ENCODE measurements at regions not wholly inside any gene's neighbourhood (a gene's known extent, or its start where the extent isn't known, plus 50 kb on each side); places are given as distances from the start of the nearest gene placed in this dataset.

- TF ChIP-seq, protein P1, sequence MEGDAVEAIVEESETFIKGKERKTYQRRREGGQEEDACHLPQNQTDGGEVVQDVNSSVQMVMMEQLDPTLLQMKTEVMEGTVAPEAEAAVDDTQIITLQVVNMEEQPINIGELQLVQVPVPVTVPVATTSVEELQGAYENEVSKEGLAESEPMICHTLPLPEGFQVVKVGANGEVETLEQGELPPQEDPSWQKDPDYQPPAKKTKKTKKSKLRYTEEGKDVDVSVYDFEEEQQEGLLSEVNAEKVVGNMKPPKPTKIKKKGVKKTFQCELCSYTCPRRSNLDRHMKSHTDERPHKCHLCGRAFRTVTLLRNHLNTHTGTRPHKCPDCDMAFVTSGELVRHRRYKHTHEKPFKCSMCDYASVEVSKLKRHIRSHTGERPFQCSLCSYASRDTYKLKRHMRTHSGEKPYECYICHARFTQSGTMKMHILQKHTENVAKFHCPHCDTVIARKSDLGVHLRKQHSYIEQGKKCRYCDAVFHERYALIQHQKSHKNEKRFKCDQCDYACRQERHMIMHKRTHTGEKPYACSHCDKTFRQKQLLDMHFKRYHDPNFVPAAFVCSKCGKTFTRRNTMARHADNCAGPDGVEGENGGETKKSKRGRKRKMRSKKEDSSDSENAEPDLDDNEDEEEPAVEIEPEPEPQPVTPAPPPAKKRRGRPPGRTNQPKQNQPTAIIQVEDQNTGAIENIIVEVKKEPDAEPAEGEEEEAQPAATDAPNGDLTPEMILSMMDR (conservative IDR thresholded peaks at IDR 0.05), result no peak
- TF ChIP-seq EZH2 (IDR thresholded peaks at IDR 0.05; ENCODE audit: low read depth), result no peak
Measured at GRCh38 chr3:168628549-168628948, 532.8 kb upstream of the GOLIM4 start.

All from PC-9 (cell line).